ENCODE measurements at regions not wholly inside any gene's neighbourhood (a gene's known extent, or its start where the extent isn't known, plus 50 kb on each side); places are given as distances from the start of the nearest gene placed in this dataset.
"Not testable (repeated sequence)": the region's sequence is repeated elsewhere in the genome, so short reads cannot be mapped to it uniquely, and the experiment has no call there.

DNA sequence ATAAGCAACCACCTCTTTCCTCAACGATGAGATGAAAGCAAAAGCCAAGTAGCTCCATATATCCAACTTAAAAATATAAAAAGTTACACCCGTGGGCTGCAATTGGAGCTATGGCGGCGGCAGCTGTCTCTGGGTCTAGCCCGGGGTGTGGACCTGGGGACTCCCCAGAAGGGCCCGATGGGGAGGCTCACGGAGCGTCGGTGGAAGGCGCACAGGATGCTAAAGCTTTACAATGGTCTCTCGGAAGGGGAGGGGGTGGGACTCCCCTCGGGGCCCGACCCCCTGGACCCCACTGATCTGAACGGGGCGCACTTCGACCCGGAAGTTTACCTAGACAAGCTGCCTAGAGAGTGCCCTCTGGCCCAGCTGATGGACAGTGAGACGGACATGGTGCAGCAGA, 118.7 kb upstream of the HMX1 start:
- DNase-seq (ENCODE audit: low spot score); H3F3A ChIP-seq (replicated peaks; ENCODE audit: low read depth); H3K4me3 Mint-ChIP-seq; H3K36me3 Mint-ChIP-seq (ENCODE audit: low read depth); H3K36me3 ChIP-seq (ENCODE audit: insufficient read depth); H3K79me2 ChIP-seq (replicated peaks; ENCODE audit: insufficient read depth); ATAC-seq; H3K4me1 ChIP-seq (ENCODE audit: insufficient read depth); H3K4me3 ChIP-seq; H4K20me1 ChIP-seq (replicated peaks; ENCODE audit: insufficient read depth); H3K27me3 ChIP-seq (ENCODE audit: insufficient read depth); H3K4me1 Mint-ChIP-seq; H3K9me2 ChIP-seq (ENCODE audit: insufficient read depth); H3K4me2 ChIP-seq; H3K27ac Mint-ChIP-seq; H2AFZ ChIP-seq; H3K27ac ChIP-seq (ENCODE audit: low read depth); H3K27me3 Mint-ChIP-seq (ENCODE audit: insufficient read depth, low read depth, poor library complexity): not testable (repeated sequence)
- H3K9me3 Mint-ChIP-seq, result peaks cover 10% of the 10 kb centered on the region

DNA sequence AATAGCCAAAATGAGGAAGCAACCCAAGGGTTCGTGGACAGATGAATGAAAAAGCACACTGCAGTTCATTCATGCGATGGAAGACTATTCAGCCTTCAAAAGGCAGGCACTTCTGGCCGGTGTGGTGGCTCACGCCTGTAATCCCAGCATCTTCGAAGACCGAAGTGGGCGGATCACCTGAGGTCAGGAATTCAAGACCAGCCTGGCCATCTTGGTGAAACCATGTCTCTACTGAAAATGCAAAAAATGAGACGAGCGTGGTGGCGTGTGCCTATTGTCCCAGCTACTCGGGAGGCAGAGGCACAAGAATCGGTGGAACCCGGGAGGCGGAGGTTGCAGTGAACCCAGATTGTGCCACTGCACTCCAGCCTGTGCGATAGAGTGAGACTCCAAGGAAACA, 114.1 kb upstream of the HMX1 start:
- H4K20me1 ChIP-seq (replicated peaks; ENCODE audit: insufficient read depth); H3K79me2 ChIP-seq (replicated peaks; ENCODE audit: insufficient read depth); H3K4me3 Mint-ChIP-seq; H3K27me3 ChIP-seq (ENCODE audit: insufficient read depth); H3K9me3 Mint-ChIP-seq; H3K27ac Mint-ChIP-seq; H3K4me1 Mint-ChIP-seq; H3K4me2 ChIP-seq; H3F3A ChIP-seq (replicated peaks; ENCODE audit: low read depth); H3K36me3 Mint-ChIP-seq (ENCODE audit: low read depth); H3K27me3 Mint-ChIP-seq (ENCODE audit: insufficient read depth, low read depth, poor library complexity); H3K9me2 ChIP-seq (ENCODE audit: insufficient read depth); H2AFZ ChIP-seq; H3K36me3 ChIP-seq (ENCODE audit: insufficient read depth); DNase-seq (ENCODE audit: low spot score); ATAC-seq; H3K4me3 ChIP-seq; H3K27ac ChIP-seq (ENCODE audit: low read depth); H3K4me1 ChIP-seq (ENCODE audit: insufficient read depth): not testable (repeated sequence)

DNA sequence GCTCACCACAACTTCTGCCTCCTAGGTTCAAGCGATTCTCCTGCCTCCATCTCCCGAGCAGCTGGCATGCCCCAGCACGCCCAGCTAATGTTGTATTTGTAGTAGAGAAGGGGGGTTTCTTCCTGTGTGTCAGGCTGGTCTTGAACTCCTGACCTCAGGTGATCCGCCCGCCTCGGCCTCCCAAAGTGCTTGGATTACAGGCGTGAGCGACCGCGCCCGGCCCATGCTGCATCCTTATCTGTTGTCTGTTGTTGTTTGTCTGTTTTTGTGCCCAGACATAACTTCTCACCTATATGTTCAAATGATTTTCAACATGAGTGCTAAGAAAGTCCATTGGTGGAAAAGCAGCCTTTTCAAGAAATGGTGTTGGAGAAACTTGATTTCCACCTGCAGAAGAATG, 113.0 kb upstream of the HMX1 start:
- not testable (repeated sequence) for H3K4me1 Mint-ChIP-seq; H3K27me3 ChIP-seq (ENCODE audit: insufficient read depth); ATAC-seq; H3K9me2 ChIP-seq (ENCODE audit: insufficient read depth); H3K4me3 ChIP-seq; H4K20me1 ChIP-seq (replicated peaks; ENCODE audit: insufficient read depth); H3K4me1 ChIP-seq (ENCODE audit: insufficient read depth); H2AFZ ChIP-seq; H3K4me2 ChIP-seq; H3K36me3 Mint-ChIP-seq (ENCODE audit: low read depth); H3K9me3 Mint-ChIP-seq; H3K27ac Mint-ChIP-seq; H3K4me3 Mint-ChIP-seq; H3K27me3 Mint-ChIP-seq (ENCODE audit: insufficient read depth, low read depth, poor library complexity); H3K79me2 ChIP-seq (replicated peaks; ENCODE audit: insufficient read depth); DNase-seq (ENCODE audit: low spot score); H3F3A ChIP-seq (replicated peaks; ENCODE audit: low read depth); H3K27ac ChIP-seq (ENCODE audit: low read depth); H3K36me3 ChIP-seq (ENCODE audit: insufficient read depth)

DNA sequence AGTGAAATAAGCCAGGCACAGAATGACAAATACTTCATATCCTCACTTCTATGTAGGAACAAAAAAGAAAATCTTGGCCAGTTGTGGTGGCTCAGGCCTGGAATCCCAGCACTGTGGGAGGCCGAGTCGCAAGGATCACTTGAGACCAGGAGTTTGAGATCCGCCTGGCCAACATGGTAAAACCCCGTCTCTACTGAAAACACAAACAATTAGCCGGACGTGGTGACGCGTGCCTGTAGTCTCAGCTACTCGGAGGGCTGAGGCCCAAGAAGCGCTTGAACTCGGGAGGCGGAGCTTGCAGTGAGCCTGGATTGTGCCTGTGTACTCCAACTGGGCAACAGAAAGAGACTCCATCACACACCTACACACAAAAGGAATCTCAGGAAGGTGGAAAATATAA, 112.3 kb upstream of the HMX1 start:
- not testable (repeated sequence) for H3K27ac ChIP-seq (ENCODE audit: low read depth); ATAC-seq; H3K4me1 ChIP-seq (ENCODE audit: insufficient read depth); H3K27ac Mint-ChIP-seq; H3K4me1 Mint-ChIP-seq; H3K36me3 Mint-ChIP-seq (ENCODE audit: low read depth); H4K20me1 ChIP-seq (replicated peaks; ENCODE audit: insufficient read depth); H3K36me3 ChIP-seq (ENCODE audit: insufficient read depth); DNase-seq (ENCODE audit: low spot score); H3F3A ChIP-seq (replicated peaks; ENCODE audit: low read depth); H3K79me2 ChIP-seq (replicated peaks; ENCODE audit: insufficient read depth); H3K9me2 ChIP-seq (ENCODE audit: insufficient read depth); H3K4me3 ChIP-seq; H3K27me3 Mint-ChIP-seq (ENCODE audit: insufficient read depth, low read depth, poor library complexity); H3K27me3 ChIP-seq (ENCODE audit: insufficient read depth); H3K4me3 Mint-ChIP-seq; H3K9me3 Mint-ChIP-seq; H3K4me2 ChIP-seq
- H2AFZ ChIP-seq, result 0 out of 2 replicates have a peak overlapping the region, but pooled peaks have one; percentile 38

DNA sequence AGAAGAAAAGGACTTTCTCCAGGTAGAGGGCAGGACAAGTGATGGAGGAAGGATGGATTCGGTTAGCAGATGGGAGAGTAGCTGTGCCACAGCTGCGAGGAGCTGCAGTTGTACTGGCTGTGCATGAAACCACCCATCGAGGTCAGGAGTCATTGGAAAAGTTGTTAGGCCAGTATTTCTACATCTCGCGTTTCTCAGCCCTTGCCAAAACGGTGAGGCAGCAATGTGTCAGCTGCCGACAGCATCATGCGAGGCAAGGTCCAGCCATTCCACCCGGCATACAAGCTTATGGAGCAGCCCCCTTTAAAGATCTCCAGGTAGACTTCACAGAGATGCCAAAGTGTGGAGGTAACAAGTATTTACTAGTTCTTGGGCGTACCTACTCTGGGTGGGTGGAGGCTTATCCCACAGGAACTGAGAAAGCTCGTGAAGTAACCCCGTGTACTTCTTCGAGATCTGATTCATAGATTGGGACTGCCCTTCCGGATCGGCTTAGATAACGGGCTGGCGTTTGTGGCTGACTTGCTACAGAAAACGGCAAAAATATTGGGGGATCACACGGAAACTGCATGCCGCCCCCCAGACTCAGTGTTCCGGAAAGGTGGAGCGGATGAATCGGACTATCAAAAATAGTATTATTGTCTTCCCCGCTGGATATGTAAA, 105.0 kb upstream of the HMX1 start:
- ATAC-seq; H3K4me3 ChIP-seq; H3K27ac Mint-ChIP-seq; H2AFZ ChIP-seq; H3K4me3 Mint-ChIP-seq; H3K27me3 ChIP-seq (ENCODE audit: insufficient read depth); H3K4me2 ChIP-seq; H3K27ac ChIP-seq (ENCODE audit: low read depth); H3K36me3 Mint-ChIP-seq (ENCODE audit: low read depth); H3K9me3 Mint-ChIP-seq; H4K20me1 ChIP-seq (replicated peaks; ENCODE audit: insufficient read depth); H3K79me2 ChIP-seq (replicated peaks; ENCODE audit: insufficient read depth); H3F3A ChIP-seq (replicated peaks; ENCODE audit: low read depth); H3K9me2 ChIP-seq (ENCODE audit: insufficient read depth); H3K4me1 ChIP-seq (ENCODE audit: insufficient read depth); H3K36me3 ChIP-seq (ENCODE audit: insufficient read depth): not testable (repeated sequence)
- H3K4me1 Mint-ChIP-seq, result peaks cover 16% of the 10 kb centered on the region
- H3K27me3 Mint-ChIP-seq (ENCODE audit: insufficient read depth, low read depth, poor library complexity), result peaks cover 12% of the 10 kb centered on the region
- DNase-seq (ENCODE audit: low spot score), result peak; percentile 24

DNA sequence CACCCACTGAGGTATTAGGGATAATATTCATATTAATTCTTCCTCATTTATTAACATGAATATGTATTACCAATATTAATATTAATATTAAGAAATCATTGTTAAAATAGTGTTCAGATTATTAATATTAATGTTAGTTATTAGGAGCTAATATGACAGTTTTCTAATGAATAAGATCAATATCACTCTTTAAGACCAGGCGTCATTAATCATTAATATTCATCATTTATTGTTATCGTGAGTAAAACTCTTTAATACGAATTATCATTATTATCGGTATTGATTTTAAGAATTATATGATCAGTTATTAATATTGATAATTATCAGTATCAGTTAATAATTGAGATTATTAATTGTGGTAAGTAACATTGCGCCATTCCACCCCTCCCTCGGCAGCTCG, 101.0 kb upstream of the HMX1 start:
- H3K36me3 Mint-ChIP-seq (ENCODE audit: low read depth); DNase-seq (ENCODE audit: low spot score); H3K4me1 ChIP-seq (ENCODE audit: insufficient read depth); H3K4me3 Mint-ChIP-seq; H3K79me2 ChIP-seq (replicated peaks; ENCODE audit: insufficient read depth); H3K4me2 ChIP-seq; H4K20me1 ChIP-seq (replicated peaks; ENCODE audit: insufficient read depth); H2AFZ ChIP-seq; H3K27me3 Mint-ChIP-seq (ENCODE audit: insufficient read depth, low read depth, poor library complexity); H3K4me3 ChIP-seq; H3K27ac ChIP-seq (ENCODE audit: low read depth); H3K9me2 ChIP-seq (ENCODE audit: insufficient read depth); H3K27ac Mint-ChIP-seq; H3K36me3 ChIP-seq (ENCODE audit: insufficient read depth); H3F3A ChIP-seq (replicated peaks; ENCODE audit: low read depth); H3K27me3 ChIP-seq (ENCODE audit: insufficient read depth); H3K9me3 Mint-ChIP-seq; ATAC-seq: not testable (repeated sequence)
- peaks cover 16% of the 10 kb centered on the region for H3K4me1 Mint-ChIP-seq

DNA sequence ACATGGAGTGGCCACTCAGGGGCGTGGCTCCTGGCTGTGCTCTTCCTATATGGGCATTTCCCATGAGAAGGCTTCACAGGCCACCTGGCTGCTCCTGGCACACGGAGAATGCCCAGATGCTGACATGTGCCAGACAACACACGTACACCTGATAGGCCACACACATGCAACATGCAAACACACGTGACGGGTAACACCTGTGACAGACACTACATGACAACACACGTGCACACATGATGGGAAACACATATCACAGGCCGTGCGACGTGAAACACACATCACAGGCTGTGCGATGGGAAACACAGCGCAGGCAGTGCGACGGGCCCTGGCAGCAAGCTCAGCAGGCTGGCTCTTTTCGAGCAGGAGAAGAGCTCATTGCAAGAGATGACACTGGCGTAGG, 94.3 kb upstream of the HMX1 start:
- not testable (repeated sequence) for ATAC-seq

More for the DNA sequence above, 94.3 kb upstream of the HMX1 start:
- H3K27ac Mint-ChIP-seq; H2AFZ ChIP-seq; DNase-seq (ENCODE audit: low spot score); H4K20me1 ChIP-seq (replicated peaks; ENCODE audit: insufficient read depth); H3K9me2 ChIP-seq (ENCODE audit: insufficient read depth); H3K4me3 ChIP-seq; H3K4me1 Mint-ChIP-seq; H3K79me2 ChIP-seq (replicated peaks; ENCODE audit: insufficient read depth); H3K4me1 ChIP-seq (ENCODE audit: insufficient read depth); H3K4me3 Mint-ChIP-seq; H3K4me2 ChIP-seq; H3K27ac ChIP-seq (ENCODE audit: low read depth); H3K9me3 Mint-ChIP-seq; H3F3A ChIP-seq (replicated peaks; ENCODE audit: low read depth); H3K36me3 Mint-ChIP-seq (ENCODE audit: low read depth); H3K36me3 ChIP-seq (ENCODE audit: insufficient read depth): not testable (repeated sequence)
- H3K27me3 Mint-ChIP-seq (ENCODE audit: insufficient read depth, low read depth, poor library complexity), result peaks cover 20% of the 10 kb centered on the region
- H3K27me3 ChIP-seq (ENCODE audit: insufficient read depth), result peaks cover 22% of the 10 kb centered on the region
